Loucy (cell line): ENCODE measurements at regions not wholly inside any gene's neighbourhood (a gene's known extent, or its start where the extent isn't known, plus 50 kb on each side); places are given as distances from the start of the nearest gene placed in this dataset.

Source experiments
- H2AFZ ChIP-seq: fragments of 200-600 bp; sonication (generic); 2 replicates; pipeline ENCODE4 v1.6.0; 2016; ENCODE audit warnings: antibody characterized with exemption, mild to moderate bottlenecking, low read length, moderate library complexity
- H3F3A ChIP-seq: fragments of 200-600 bp; 2 replicates; pipeline ENCODE4 v1.6.0; 2016; ENCODE audit warnings: antibody characterized with exemption, low read depth, mild to moderate bottlenecking
- H3K27me3 ChIP-seq: fragments of 200-600 bp; sonication (generic); 2 replicates; pipeline ENCODE4 v1.6.1; 2014; ENCODE audit warnings: low read length, mild to moderate bottlenecking; ENCODE audit not compliant: insufficient read depth, poor library complexity, severe bottlenecking
- H3K36me3 ChIP-seq: fragments of 200-600 bp; sonication (generic); 2 replicates; pipeline ENCODE4 v1.6.1; 2016; ENCODE audit warnings: low read length; ENCODE audit not compliant: insufficient read depth
- H3K4me1 ChIP-seq: fragments of 200-600 bp; sonication (generic); 2 replicates; pipeline ENCODE4 v1.5.1; 2014; ENCODE audit warnings: low read length, mild to moderate bottlenecking; ENCODE audit not compliant: insufficient read depth, poor library complexity, severe bottlenecking
- H3K4me2 ChIP-seq: fragments of 200-600 bp; sonication (generic); 2 replicates; pipeline ENCODE4 v1.6.0; 2014; ENCODE audit warnings: antibody characterized with exemption, low read length, low read depth, mild to moderate bottlenecking; ENCODE audit not compliant: poor library complexity, severe bottlenecking
- H3K4me3 ChIP-seq: fragments of 200-600 bp; sonication (generic); 2 replicates; pipeline ENCODE4 v1.5.1; 2014; ENCODE audit warnings: low read length, mild to moderate bottlenecking, mixed read lengths; ENCODE audit not compliant: poor library complexity, severe bottlenecking
- H3K79me2 ChIP-seq: fragments of 200-600 bp; sonication (generic); 2 replicates; pipeline ENCODE4 v1.6.1; 2014; ENCODE audit warnings: low read length; ENCODE audit not compliant: insufficient read depth
- H3K9ac ChIP-seq: fragments of 200-600 bp; sonication (generic); 2 replicates; pipeline ENCODE4 v1.6.0; 2014; ENCODE audit warnings: mild to moderate bottlenecking, low read depth, low read length, moderate library complexity; ENCODE audit not compliant: poor library complexity, severe bottlenecking
- H3K9me2 ChIP-seq: fragments of 200-600 bp; sonication (generic); replicated peaks from 2 replicates; pipeline ENCODE4 v1.6.1; 2016; ENCODE audit warnings: low read depth, low read length, mixed read lengths
- H3K9me3 ChIP-seq: fragments of 200-600 bp; sonication (generic); 2 replicates; pipeline ENCODE4 v1.6.1; 2014; ENCODE audit warnings: mild to moderate bottlenecking, antibody characterized with exemption, low read length, low read depth; ENCODE audit not compliant: insufficient read depth
- H4K20me1 ChIP-seq: fragments of 200-600 bp; sonication (generic); 2 replicates; pipeline ENCODE4 v1.6.0; 2014; ENCODE audit warnings: antibody characterized with exemption, low read length, mild to moderate bottlenecking; ENCODE audit not compliant: insufficient read depth, poor library complexity, severe bottlenecking
- CTCF ChIP-seq: fragments of 200-600 bp; sonication (generic); conservative IDR thresholded peaks from 2 replicates; pipeline ENCODE4 v1.5.1; 2014; ENCODE audit warnings: mild to moderate bottlenecking, antibody characterized with exemption, low read length
- EZH2phosphoT487 ChIP-seq: fragments of 200-600 bp; IDR thresholded peaks from 2 replicates; pipeline ENCODE4 v1.6.1; 2018; ENCODE audit warnings: antibody characterized with exemption, mild to moderate bottlenecking, moderate library complexity, borderline replicate concordance

DNA sequence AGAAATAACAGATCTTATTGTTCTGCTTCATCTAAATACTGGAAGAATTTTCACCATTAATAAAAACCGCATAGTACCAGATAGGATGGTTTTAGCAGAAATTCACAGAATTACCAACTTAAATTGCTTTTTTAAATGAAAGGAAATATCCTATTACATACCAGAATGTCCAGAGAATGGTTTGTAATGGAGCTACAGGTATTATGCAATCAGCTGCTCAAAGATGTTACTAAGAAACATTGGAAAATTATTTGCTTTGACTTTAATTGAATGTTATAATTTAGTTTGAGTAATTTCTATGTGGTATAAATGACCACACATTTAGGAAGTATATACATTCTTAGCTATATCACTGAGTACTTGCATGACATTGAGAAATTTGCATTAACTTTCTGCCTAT, 338.3 kb downstream of the ETV1 start:
- Histone ChIP-seq H4K20me1 (no peaks in the 10 kb centered on the region), H3K4me3 (no peak overlapping the region), H3K36me3 (no peaks in the 10 kb centered on the region), H3K9me3 (no peaks in the 10 kb centered on the region), H3K27me3 (no peaks in the 10 kb centered on the region), H3K9me2 (no peaks in the 10 kb centered on the region), H3K9ac (no peak overlapping the region), H3K79me2 (no peaks in the 10 kb centered on the region), H3K4me1 (no peaks in the 10 kb centered on the region), H2AFZ (no peak overlapping the region), H3F3A (no peaks in the 10 kb centered on the region), H3K4me2 (no peak overlapping the region)
- TF ChIP-seq EZH2phosphoT487 (no peak), CTCF (no peak)

DNA sequence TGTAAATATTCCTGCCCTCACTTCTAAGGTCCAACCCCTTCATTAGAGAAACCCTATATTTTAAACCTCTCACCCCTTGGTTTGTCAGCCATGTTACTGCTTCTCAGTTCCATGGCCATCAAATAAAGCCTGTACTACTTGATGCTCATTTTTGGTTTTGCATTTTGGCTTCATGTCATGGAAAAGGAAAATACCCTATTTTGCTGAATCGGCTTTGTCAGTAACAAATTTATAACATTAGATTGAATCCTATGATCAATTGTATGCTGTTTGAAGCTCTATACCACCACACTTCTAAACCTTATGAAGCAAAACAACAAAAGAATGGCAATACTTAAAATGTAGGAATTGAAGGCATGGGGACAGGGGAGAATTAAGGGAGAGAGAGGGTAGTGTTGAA, 333.1 kb downstream of the ETV1 start:
- TF ChIP-seq CTCF = no peak
- no peak for TF ChIP-seq EZH2phosphoT487
- Histone ChIP-seq H3K36me3 (no peaks in the 10 kb centered on the region), H2AFZ (no peak overlapping the region), H3F3A (no peaks in the 10 kb centered on the region), H3K4me2 (no peak overlapping the region), H3K9me2 (no peaks in the 10 kb centered on the region), H3K4me1 (no peaks in the 10 kb centered on the region), H3K4me3 (no peak overlapping the region), H3K27me3 (no peaks in the 10 kb centered on the region), H3K9me3 (no peaks in the 10 kb centered on the region), H3K9ac (no peak overlapping the region), H3K79me2 (no peaks in the 10 kb centered on the region), H4K20me1 (no peaks in the 10 kb centered on the region)

DNA sequence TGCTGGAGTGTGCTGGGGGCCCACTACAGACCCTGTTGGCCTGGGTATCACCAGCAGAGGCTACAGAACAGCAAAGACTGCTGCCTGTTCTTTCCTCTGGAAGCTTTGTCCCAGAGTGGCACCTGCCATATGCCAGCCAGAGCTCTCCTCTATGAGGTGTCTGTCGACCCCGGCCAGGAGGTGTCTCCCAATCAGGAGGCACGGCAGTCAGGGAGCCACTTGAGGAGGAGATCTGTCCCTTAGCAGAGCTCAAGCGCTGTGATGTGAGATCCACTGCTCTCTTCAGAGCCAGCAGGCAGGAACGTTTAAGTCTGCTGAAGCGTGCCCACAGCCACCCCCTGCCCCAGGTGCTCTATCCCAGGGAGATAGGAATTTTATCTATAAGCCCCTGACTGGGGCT, 316.2 kb downstream of the ETV1 start:
- H3K9me3 ChIP-seq = no peaks in the 10 kb centered on the region
- no peaks in the 10 kb centered on the region for H4K20me1 ChIP-seq
- no peak overlapping the region for H3K4me3 ChIP-seq

More for the DNA sequence above, 316.2 kb downstream of the ETV1 start:
- TF ChIP-seq EZH2phosphoT487 (no peak), CTCF (no peak)
- no peaks in the 10 kb centered on the region for H3K36me3 ChIP-seq
- H3K27me3 ChIP-seq = no peaks in the 10 kb centered on the region
- H2AFZ ChIP-seq = no peak overlapping the region
- H3K4me1 ChIP-seq = no peaks in the 10 kb centered on the region
- H3K79me2 ChIP-seq = no peaks in the 10 kb centered on the region
- no peak overlapping the region for H3K4me2 ChIP-seq
- H3K9ac ChIP-seq = no peak overlapping the region
- no peaks in the 10 kb centered on the region for H3F3A ChIP-seq
- H3K9me2 ChIP-seq = no peaks in the 10 kb centered on the region
